DND-41 (cell line): ENCODE measurements at regions not wholly inside any gene's neighbourhood (a gene's known extent, or its start where the extent isn't known, plus 50 kb on each side); places are given as distances from the start of the nearest gene placed in this dataset.

Experiments
- ATAC-seq: fragments of 200-7000 bp; cut with Tn5 transposase; 3 replicates; pipeline ENCODE4 v1.9.1; 2021; ENCODE audit warnings: low read depth; ENCODE audit not compliant: insufficient read depth
- DNase-seq: peaks from one replicate; pipeline ENCODE4 v3.0.0-alpha.2; 2020
- H2AFZ ChIP-seq: 2 replicates; pipeline ENCODE4 v1.6.0; 2012; ENCODE audit warnings: low read depth, low read length
- H3K27ac ChIP-seq: 2 replicates; pipeline ENCODE4 v1.5.1; 2012; ENCODE audit warnings: low read length, inconsistent platforms
- H3K27me3 ChIP-seq: fragments of 200-600 bp; sonication (generic); 2 replicates; pipeline ENCODE4 v1.6.0; 2012; ENCODE audit warnings: low read length, mild to moderate bottlenecking, inconsistent platforms; ENCODE audit not compliant: insufficient read depth, poor library complexity
- H3K36me3 ChIP-seq: 2 replicates; pipeline ENCODE4 v1.5.1; 2012; ENCODE audit warnings: low read length, inconsistent platforms; ENCODE audit not compliant: insufficient read depth
- H3K4me1 ChIP-seq: 2 replicates; pipeline ENCODE4 v1.5.1; 2012; ENCODE audit warnings: mild to moderate bottlenecking, low read length; ENCODE audit not compliant: insufficient read depth
- H3K4me2 ChIP-seq: 2 replicates; pipeline ENCODE4 v1.6.0; 2012; ENCODE audit warnings: mild to moderate bottlenecking, moderate library complexity, low read length, inconsistent platforms; ENCODE audit not compliant: insufficient read depth
- H3K4me3 ChIP-seq, 2 experiments: fragments of 200-600 bp in 1 of 2; shearing (Covaris generic) in 1 of 2; 2 replicates each; pipeline ENCODE4 v1.5.1; 2012 to 2016; ENCODE audit warnings: inconsistent platforms in 2 of 2, low read length in 2 of 2, mild to moderate bottlenecking in 2 of 2, low read depth in 1 of 2, moderate library complexity in 1 of 2
- H3K79me2 ChIP-seq: 2 replicates; pipeline ENCODE4 v1.6.0; 2012; ENCODE audit warnings: low read length, inconsistent platforms; ENCODE audit not compliant: insufficient read depth
- H3K9ac ChIP-seq: 2 replicates; pipeline ENCODE4 v1.6.0; 2012; ENCODE audit warnings: low read depth, mild to moderate bottlenecking, inconsistent platforms, low read length, moderate library complexity
- H3K9me3 ChIP-seq: 2 replicates; pipeline ENCODE4 v1.5.1; 2012; ENCODE audit warnings: low read length, moderate library complexity, mild to moderate bottlenecking, inconsistent platforms; ENCODE audit not compliant: insufficient read depth, severe bottlenecking
- H4K20me1 ChIP-seq: 2 replicates; pipeline ENCODE4 v1.6.0; 2012; ENCODE audit warnings: low read length; ENCODE audit not compliant: insufficient read depth
- CTCF ChIP-seq: IDR thresholded peaks from 2 replicates; pipeline ENCODE4 v1.5.1; 2012; ENCODE audit warnings: borderline replicate concordance, low read length, moderate library complexity, mild to moderate bottlenecking; ENCODE audit not compliant: poor library complexity, severe bottlenecking; ENCODE audit errors: extremely low read depth
- EZH2 ChIP-seq: IDR thresholded peaks from 3 replicates; pipeline ENCODE4 v1.6.1; 2012; ENCODE audit warnings: borderline replicate concordance, low read depth, mild to moderate bottlenecking, moderate library complexity, low read length, inconsistent platforms; ENCODE audit not compliant: severe bottlenecking

DNA sequence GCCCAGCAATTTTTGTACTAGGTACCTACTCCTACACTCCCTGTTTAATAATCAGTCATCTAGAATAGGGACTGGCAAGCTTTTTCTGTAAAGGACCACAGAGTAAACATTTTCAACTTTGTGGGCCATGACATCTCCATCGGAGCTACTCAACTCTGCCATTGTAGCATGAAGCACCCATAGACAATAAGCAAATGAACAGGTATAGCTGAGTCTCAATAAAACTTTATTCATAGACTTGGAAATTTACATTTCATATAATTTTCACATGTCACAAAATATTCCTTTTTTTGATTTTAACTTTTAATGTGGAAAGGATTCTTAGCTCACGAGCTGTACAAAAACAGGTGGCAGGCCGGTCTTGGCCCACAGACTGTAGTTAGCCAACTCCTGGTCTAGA is 345.8 kb downstream of the SOX9 start:
- H3K9ac ChIP-seq = no peak overlapping the region
- no peak overlapping the region for H3K4me2 ChIP-seq
- no peak overlapping the region for H3K27ac ChIP-seq

GRCh38 chr17:72467841-72468653 is 347.2 kb downstream of the SOX9 start:
- no peak overlapping the region for H3K4me3 ChIP-seq
- H2AFZ ChIP-seq = no peak overlapping the region
- H4K20me1 ChIP-seq = no peaks in the 10 kb centered on the region
- no peaks in the 10 kb centered on the region for H3K4me1 ChIP-seq
- no peak overlapping the region for H3K9ac ChIP-seq
- no peaks in the 10 kb centered on the region for H3K79me2 ChIP-seq
- no peaks in the 10 kb centered on the region for H3K36me3 ChIP-seq
- H3K27ac ChIP-seq = no peak overlapping the region
- DNase-seq (no peak), ATAC-seq (no peak)
- no peak overlapping the region for H3K4me2 ChIP-seq
- H3K9me3 ChIP-seq = no peaks in the 10 kb centered on the region
- no peaks in the 10 kb centered on the region for H3K27me3 ChIP-seq
- no peak for TF ChIP-seq EZH2
- no peak for TF ChIP-seq CTCF

More for the DNA sequence above, 345.8 kb downstream of the SOX9 start:
- H3K4me3 ChIP-seq = no peak overlapping the region
- no peaks in the 10 kb centered on the region for H3K4me1 ChIP-seq
- ATAC-seq (no peak), DNase-seq (no peak)
- no peaks in the 10 kb centered on the region for H3K36me3 ChIP-seq
- TF ChIP-seq EZH2 = no peak
- no peak for TF ChIP-seq CTCF
- H3K27me3 ChIP-seq = no peaks in the 10 kb centered on the region
- no peak overlapping the region for H2AFZ ChIP-seq
- H3K79me2 ChIP-seq = no peaks in the 10 kb centered on the region
- no peaks in the 10 kb centered on the region for H4K20me1 ChIP-seq
- H3K9me3 ChIP-seq = no peaks in the 10 kb centered on the region

GRCh38 chr17:72468841-72469240 is 348.0 kb downstream of the SOX9 start:
- TF ChIP-seq CTCF (no peak), EZH2 (no peak)
- Histone ChIP-seq H3K27ac (no peak overlapping the region), H2AFZ (no peak overlapping the region), H3K9ac (no peak overlapping the region), H4K20me1 (no peaks in the 10 kb centered on the region), H3K79me2 (no peaks in the 10 kb centered on the region), H3K27me3 (no peaks in the 10 kb centered on the region), H3K4me1 (no peaks in the 10 kb centered on the region), H3K36me3 (no peaks in the 10 kb centered on the region), H3K9me3 (no peaks in the 10 kb centered on the region), H3K4me3 (no peak overlapping the region), H3K4me2 (no peak overlapping the region)
- ATAC-seq (no peak), DNase-seq (no peak)
